Adipocyte (in vitro differentiated cells): ENCODE measurements at regions not wholly inside any gene's neighbourhood (a gene's known extent, or its start where the extent isn't known, plus 50 kb on each side); places are given as distances from the start of the nearest gene placed in this dataset.
A peak's percentile ranks its signal among the peaks of the same experiment; 100 is the strongest.

Experiments
- DNase-seq: peaks from one replicate; pipeline ENCODE4 v3.0.0-alpha.2; 2015; ENCODE audit warnings: low read depth
- H3K27me3 ChIP-seq: replicated peaks from 2 replicates; pipeline ENCODE4 v1.7.0; 2013; ENCODE audit warnings: mild to moderate bottlenecking, low read length, moderate library complexity; ENCODE audit not compliant: control insufficient read depth, insufficient read depth
- H3K36me3 ChIP-seq: 2 replicates; pipeline ENCODE4 v1.7.0; 2013; ENCODE audit warnings: low read length, mild to moderate bottlenecking, moderate library complexity; ENCODE audit not compliant: control insufficient read depth, insufficient read depth, severe bottlenecking
- H3K4me1 ChIP-seq: 2 replicates; pipeline ENCODE4 v1.7.0; 2013; ENCODE audit warnings: mild to moderate bottlenecking, low read length, moderate library complexity; ENCODE audit not compliant: control insufficient read depth, insufficient read depth
- H3K4me3 ChIP-seq: 2 replicates; pipeline ENCODE4 v1.7.0; 2013; ENCODE audit warnings: mild to moderate bottlenecking, low read length, moderate library complexity
- H3K9ac ChIP-seq: 2 replicates; pipeline ENCODE4 v1.7.0; 2013; ENCODE audit warnings: mild to moderate bottlenecking, low read length, moderate library complexity
- H3K9me3 ChIP-seq: 2 replicates; pipeline ENCODE4 v1.7.0; 2013; ENCODE audit warnings: mild to moderate bottlenecking, low read length, moderate library complexity; ENCODE audit not compliant: control insufficient read depth

GRCh38 chr4:11719879-11720278 lies 291.2 kb upstream of the HS3ST1 start:
- no peaks in the 10 kb centered on the region for H3K4me1 ChIP-seq
- no peak overlapping the region for H3K4me3 ChIP-seq
- no peaks in the 10 kb centered on the region for H3K27me3 ChIP-seq
- no peaks in the 10 kb centered on the region for H3K36me3 ChIP-seq
- H3K9ac ChIP-seq, result no peak overlapping the region
- H3K9me3 ChIP-seq, result no peaks in the 10 kb centered on the region
- DNase-seq, result no peak

GRCh38 chr4:11715753-11716521 lies 287.2 kb upstream of the HS3ST1 start:
- H3K9ac ChIP-seq, result no peak overlapping the region
- no peaks in the 10 kb centered on the region for H3K36me3 ChIP-seq
- no peak for DNase-seq
- H3K9me3 ChIP-seq, result no peaks in the 10 kb centered on the region
- H3K4me3 ChIP-seq, result no peak overlapping the region
- H3K4me1 ChIP-seq, result no peaks in the 10 kb centered on the region
- H3K27me3 ChIP-seq, result no peaks in the 10 kb centered on the region

- no peak overlapping the region for H3K4me3 ChIP-seq
- no peak for DNase-seq
- H3K27me3 ChIP-seq, result no peaks in the 10 kb centered on the region
- H3K36me3 ChIP-seq, result no peaks in the 10 kb centered on the region
- no peaks in the 10 kb centered on the region for H3K4me1 ChIP-seq
- H3K9me3 ChIP-seq, result no peaks in the 10 kb centered on the region
- H3K9ac ChIP-seq, result no peak overlapping the region
Observed at GRCh38 chr4:11710453-11711093, 281.9 kb upstream of the HS3ST1 start.

GRCh38 chr4:11704186-11704830 lies 275.6 kb upstream of the HS3ST1 start:
- Histone ChIP-seq H3K36me3 (no peaks in the 10 kb centered on the region), H3K4me3 (no peak overlapping the region), H3K9ac (no peak overlapping the region), H3K27me3 (no peaks in the 10 kb centered on the region), H3K9me3 (no peaks in the 10 kb centered on the region), H3K4me1 (no peaks in the 10 kb centered on the region)
- DNase-seq, result peak; percentile 40

GRCh38 chr4:11702886-11703557 lies 274.3 kb upstream of the HS3ST1 start:
- Histone ChIP-seq H3K9me3 (no peaks in the 10 kb centered on the region), H3K9ac (no peak overlapping the region), H3K4me3 (no peak overlapping the region), H3K4me1 (peaks cover 6% of the 10 kb centered on the region), H3K27me3 (no peaks in the 10 kb centered on the region), H3K36me3 (no peaks in the 10 kb centered on the region)
- DNase-seq, result no peak

GRCh38 chr4:11701966-11702725 lies 273.5 kb upstream of the HS3ST1 start:
- H3K4me1 ChIP-seq, result peaks cover 6% of the 10 kb centered on the region
- H3K9me3 ChIP-seq, result no peaks in the 10 kb centered on the region
- H3K9ac ChIP-seq, result no peak overlapping the region
- no peak for DNase-seq
- H3K36me3 ChIP-seq, result no peaks in the 10 kb centered on the region
- no peaks in the 10 kb centered on the region for H3K27me3 ChIP-seq
- no peak overlapping the region for H3K4me3 ChIP-seq

- Histone ChIP-seq H3K27me3 (no peaks in the 10 kb centered on the region), H3K4me3 (no peak overlapping the region), H3K9me3 (no peaks in the 10 kb centered on the region), H3K4me1 (peaks cover 6% of the 10 kb centered on the region), H3K36me3 (no peaks in the 10 kb centered on the region), H3K9ac (no peak overlapping the region)
- peak; percentile 75 for DNase-seq
Observed at GRCh38 chr4:11700751-11701226, 272.1 kb upstream of the HS3ST1 start.

- no peaks in the 10 kb centered on the region for H3K36me3 ChIP-seq
- DNase-seq, result peak; percentile 63
- H3K27me3 ChIP-seq, result no peaks in the 10 kb centered on the region
- H3K9me3 ChIP-seq, result peaks cover 5% of the 10 kb centered on the region
- H3K4me1 ChIP-seq, result peaks cover 6% of the 10 kb centered on the region
- no peak overlapping the region for H3K9ac ChIP-seq
- no peak overlapping the region for H3K4me3 ChIP-seq
Observed at GRCh38 chr4:11698846-11699590, 270.3 kb upstream of the HS3ST1 start.

- Histone ChIP-seq H3K9ac (no peak overlapping the region), H3K36me3 (no peaks in the 10 kb centered on the region), H3K4me1 (peaks cover 6% of the 10 kb centered on the region), H3K9me3 (peaks cover 12% of the 10 kb centered on the region), H3K27me3 (no peaks in the 10 kb centered on the region), H3K4me3 (no peak overlapping the region)
- peak; percentile 3 for DNase-seq
Observed at GRCh38 chr4:11698033-11698432, 269.3 kb upstream of the HS3ST1 start.

- H3K4me3 ChIP-seq, result no peak overlapping the region
- H3K9me3 ChIP-seq, result peaks cover 12% of the 10 kb centered on the region
- DNase-seq, result no peak
- H3K4me1 ChIP-seq, result peaks cover 4% of the 10 kb centered on the region
- H3K36me3 ChIP-seq, result no peaks in the 10 kb centered on the region
- H3K9ac ChIP-seq, result no peak overlapping the region
- no peaks in the 10 kb centered on the region for H3K27me3 ChIP-seq
Observed at GRCh38 chr4:11693693-11694092, 265.0 kb upstream of the HS3ST1 start.
